HG02759 (cell line): ENCODE measurements at regions not wholly inside any gene's neighbourhood (a gene's known extent, or its start where the extent isn't known, plus 50 kb on each side); places are given as distances from the start of the nearest gene placed in this dataset.

Experiments
- ATAC-seq: cut with Tn5 transposase; IDR thresholded peaks from one replicate; pipeline ENCODE4 v1.9.1; 2021; ENCODE audit warnings: mild to moderate bottlenecking, moderate library complexity; ENCODE audit not compliant: unreplicated experiment

- ATAC-seq: no peak
Observed at GRCh38 chr14:31964490-31964889, 112.6 kb upstream of the ARHGAP5 start.

- no peak for ATAC-seq
Observed at GRCh38 chr14:31965071-31965734, 111.9 kb upstream of the ARHGAP5 start.

GRCh38 chr14:31965735-31966598, 111.1 kb upstream of the ARHGAP5 start:
- no peak for ATAC-seq

- no peak for ATAC-seq
Observed at GRCh38 chr14:31966896-31967668, 110.0 kb upstream of the ARHGAP5 start.

- ATAC-seq: peak; percentile 33
Observed at GRCh38 chr14:31967669-31967975, 109.5 kb upstream of the ARHGAP5 start.

- ATAC-seq: peak; percentile 56
Observed at GRCh38 chr14:31968107-31968810, 108.8 kb upstream of the ARHGAP5 start.

GRCh38 chr14:31968956-31969698, 108.0 kb upstream of the ARHGAP5 start:
- ATAC-seq: peak; percentile 7

- no peak for ATAC-seq
Observed at GRCh38 chr14:31969699-31970240, 107.3 kb upstream of the ARHGAP5 start.

GRCh38 chr14:31970744-31971143, 106.4 kb upstream of the ARHGAP5 start:
- no peak for ATAC-seq

GRCh38 chr14:31971612-31972011, 105.5 kb upstream of the ARHGAP5 start:
- ATAC-seq: no peak

GRCh38 chr14:31977001-31977556, 100.0 kb upstream of the ARHGAP5 start:
- ATAC-seq: no peak

- no peak for ATAC-seq
Observed at GRCh38 chr14:31978423-31978822, 98.7 kb upstream of the ARHGAP5 start.

- ATAC-seq: no peak
Observed at GRCh38 chr14:31982642-31983041, 94.5 kb upstream of the ARHGAP5 start.

- no peak for ATAC-seq
Observed at GRCh38 chr14:31986405-31986804, 90.7 kb upstream of the ARHGAP5 start.

- ATAC-seq: no peak
Observed at GRCh38 chr14:31987721-31988120, 89.4 kb upstream of the ARHGAP5 start.

GRCh38 chr14:31988244-31988643, 88.9 kb upstream of the ARHGAP5 start:
- ATAC-seq: no peak

- no peak for ATAC-seq
Observed at GRCh38 chr14:31990183-31990857, 86.8 kb upstream of the ARHGAP5 start.

- no peak for ATAC-seq
Observed at GRCh38 chr14:31990926-31991572, 86.1 kb upstream of the ARHGAP5 start.

- ATAC-seq: no peak
Observed at GRCh38 chr14:31992011-31992447, 85.1 kb upstream of the ARHGAP5 start.
